DOHH2 (cell line): ENCODE measurements at regions not wholly inside any gene's neighbourhood (a gene's known extent, or its start where the extent isn't known, plus 50 kb on each side); places are given as distances from the start of the nearest gene placed in this dataset.

Source experiments
- H3F3A ChIP-seq: fragments of 200-600 bp; sonication (generic), shearing (Covaris generic); 2 replicates; pipeline ENCODE4 v1.6.0; 2016; ENCODE audit warnings: antibody characterized with exemption, mild to moderate bottlenecking; ENCODE audit not compliant: control insufficient read depth, insufficient read depth
- H3K27ac ChIP-seq: fragments of 200-600 bp; sonication (generic); 2 replicates; pipeline ENCODE4 v1.5.1; 2014; ENCODE audit warnings: low read depth, mild to moderate bottlenecking, low read length, moderate library complexity
- H3K27me3 ChIP-seq: fragments of 200-600 bp; sonication (generic); 2 replicates; pipeline ENCODE4 v1.6.1; 2014; ENCODE audit warnings: mild to moderate bottlenecking, low read length, mixed read lengths; ENCODE audit not compliant: control insufficient read depth
- H3K36me3 ChIP-seq: fragments of 200-600 bp; sonication (generic); 2 replicates; pipeline ENCODE4 v1.6.1; 2014; ENCODE audit warnings: mild to moderate bottlenecking, low read length, moderate library complexity, mixed read lengths; ENCODE audit not compliant: control insufficient read depth
- H3K4me1 ChIP-seq: fragments of 200-600 bp; sonication (generic); 2 replicates; pipeline ENCODE4 v1.6.1; 2014; ENCODE audit warnings: mild to moderate bottlenecking, low read length, mixed read lengths; ENCODE audit not compliant: control insufficient read depth
- H3K4me2 ChIP-seq: fragments of 200-600 bp; sonication (generic); 2 replicates; pipeline ENCODE4 v1.6.0; 2014; ENCODE audit warnings: mild to moderate bottlenecking, low read length, moderate library complexity
- H3K4me3 ChIP-seq: fragments of 200-600 bp; sonication (generic); 2 replicates; pipeline ENCODE4 v1.5.1; 2014; ENCODE audit warnings: mild to moderate bottlenecking, low read length, mixed read lengths
- H3K79me2 ChIP-seq: fragments of 200-600 bp; sonication (generic); 2 replicates; pipeline ENCODE4 v1.6.1; 2014; ENCODE audit warnings: mild to moderate bottlenecking, low read length, mixed read lengths; ENCODE audit not compliant: control insufficient read depth
- H3K9me2 ChIP-seq: fragments of 200-600 bp; sonication (generic); replicated peaks from 2 replicates; pipeline ENCODE4 v1.6.1; 2014; ENCODE audit warnings: mild to moderate bottlenecking, low read length, mixed read lengths; ENCODE audit not compliant: control insufficient read depth
- H3K9me3 ChIP-seq: fragments of 200-600 bp; sonication (generic); 2 replicates; pipeline ENCODE4 v1.6.1; 2014; ENCODE audit warnings: antibody characterized with exemption, low read length, mixed read lengths; ENCODE audit not compliant: control insufficient read depth, insufficient read depth
- H4K20me1 ChIP-seq: fragments of 200-600 bp; sonication (generic); 2 replicates; pipeline ENCODE4 v1.6.0; 2014; ENCODE audit warnings: low read depth, mild to moderate bottlenecking, antibody characterized with exemption, low read length, moderate library complexity; ENCODE audit not compliant: control insufficient read depth, insufficient read depth
- EZH2phosphoT487 ChIP-seq: fragments of 200-600 bp; sonication (generic); IDR thresholded peaks from 2 replicates; pipeline ENCODE4 v1.6.1; 2017; ENCODE audit warnings: borderline replicate concordance, mild to moderate bottlenecking, antibody characterized with exemption, low read length, moderate library complexity, mixed read lengths
- TF ChIP-seq, protein P1 (sequence below): fragments of 200-600 bp; sonication (generic); IDR thresholded peaks from one replicate; pipeline ENCODE4 v1.5.1; 2014; ENCODE audit warnings: antibody characterized with exemption, mild to moderate bottlenecking, low read depth, low read length; ENCODE audit not compliant: poor library complexity, severe bottlenecking

DNA sequence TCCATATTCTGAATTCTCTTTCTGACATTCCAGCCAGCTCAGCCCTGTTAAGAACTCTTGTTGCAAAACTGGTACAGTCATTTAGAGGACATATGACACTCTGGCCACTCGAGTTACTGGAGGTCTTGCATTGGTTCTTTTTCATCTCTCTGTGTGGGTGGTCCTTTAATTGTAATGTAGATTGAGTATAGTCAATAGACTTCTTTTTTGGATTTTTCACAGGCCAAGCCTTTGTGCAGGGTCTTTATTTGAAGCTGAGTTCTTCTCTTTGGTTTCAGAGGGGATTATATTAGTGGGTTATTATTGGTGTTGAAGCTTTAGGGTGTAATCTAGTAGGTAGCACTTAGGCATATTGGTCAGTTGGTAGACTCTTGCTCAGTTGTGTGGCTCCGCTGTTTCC lies 118.0 kb upstream of the GIMD1 start:
- H4K20me1 ChIP-seq = no peaks in the 10 kb centered on the region
- no peaks in the 10 kb centered on the region for H3K9me3 ChIP-seq
- H3F3A ChIP-seq = no peaks in the 10 kb centered on the region
- no peak for TF ChIP-seq EZH2phosphoT487
- TF ChIP-seq, protein P1, sequence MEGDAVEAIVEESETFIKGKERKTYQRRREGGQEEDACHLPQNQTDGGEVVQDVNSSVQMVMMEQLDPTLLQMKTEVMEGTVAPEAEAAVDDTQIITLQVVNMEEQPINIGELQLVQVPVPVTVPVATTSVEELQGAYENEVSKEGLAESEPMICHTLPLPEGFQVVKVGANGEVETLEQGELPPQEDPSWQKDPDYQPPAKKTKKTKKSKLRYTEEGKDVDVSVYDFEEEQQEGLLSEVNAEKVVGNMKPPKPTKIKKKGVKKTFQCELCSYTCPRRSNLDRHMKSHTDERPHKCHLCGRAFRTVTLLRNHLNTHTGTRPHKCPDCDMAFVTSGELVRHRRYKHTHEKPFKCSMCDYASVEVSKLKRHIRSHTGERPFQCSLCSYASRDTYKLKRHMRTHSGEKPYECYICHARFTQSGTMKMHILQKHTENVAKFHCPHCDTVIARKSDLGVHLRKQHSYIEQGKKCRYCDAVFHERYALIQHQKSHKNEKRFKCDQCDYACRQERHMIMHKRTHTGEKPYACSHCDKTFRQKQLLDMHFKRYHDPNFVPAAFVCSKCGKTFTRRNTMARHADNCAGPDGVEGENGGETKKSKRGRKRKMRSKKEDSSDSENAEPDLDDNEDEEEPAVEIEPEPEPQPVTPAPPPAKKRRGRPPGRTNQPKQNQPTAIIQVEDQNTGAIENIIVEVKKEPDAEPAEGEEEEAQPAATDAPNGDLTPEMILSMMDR = no peak
- no peaks in the 10 kb centered on the region for H3K4me1 ChIP-seq
- H3K4me3 ChIP-seq = no peak overlapping the region
- H3K4me2 ChIP-seq = no peak overlapping the region
- no peaks in the 10 kb centered on the region for H3K79me2 ChIP-seq
- no peaks in the 10 kb centered on the region for H3K27me3 ChIP-seq
- no peak overlapping the region for H3K27ac ChIP-seq
- no peaks in the 10 kb centered on the region for H3K36me3 ChIP-seq
- H3K9me2 ChIP-seq = no peaks in the 10 kb centered on the region

DNA sequence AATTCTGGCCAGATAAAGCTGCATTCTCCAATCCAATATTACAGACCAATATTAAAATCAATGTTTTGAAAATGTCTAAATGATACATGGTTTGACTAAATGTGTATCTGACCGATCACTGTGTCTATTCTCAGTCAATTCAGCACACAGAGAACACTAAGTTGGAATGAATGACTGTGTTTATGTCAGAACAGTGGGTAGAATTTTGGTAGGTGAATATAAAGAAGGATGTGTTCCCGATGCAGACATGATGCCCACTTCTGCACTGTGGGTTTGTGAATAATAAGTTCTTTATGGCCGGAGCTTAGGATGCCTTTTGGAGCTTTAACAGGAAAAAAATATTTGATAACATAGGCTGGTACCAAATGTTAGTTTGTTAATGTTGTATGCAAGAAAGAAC lies 113.2 kb upstream of the GIMD1 start:
- Histone ChIP-seq H3K9me2 (no peaks in the 10 kb centered on the region), H3K36me3 (no peaks in the 10 kb centered on the region), H3K27me3 (no peaks in the 10 kb centered on the region), H3K4me1 (no peaks in the 10 kb centered on the region), H4K20me1 (no peaks in the 10 kb centered on the region), H3K4me3 (no peak overlapping the region), H3K9me3 (no peaks in the 10 kb centered on the region), H3F3A (no peaks in the 10 kb centered on the region), H3K4me2 (no peak overlapping the region), H3K79me2 (no peaks in the 10 kb centered on the region), H3K27ac (no peak overlapping the region)
- TF ChIP-seq EZH2phosphoT487 = no peak
- TF ChIP-seq, protein P1 = no peak

DNA sequence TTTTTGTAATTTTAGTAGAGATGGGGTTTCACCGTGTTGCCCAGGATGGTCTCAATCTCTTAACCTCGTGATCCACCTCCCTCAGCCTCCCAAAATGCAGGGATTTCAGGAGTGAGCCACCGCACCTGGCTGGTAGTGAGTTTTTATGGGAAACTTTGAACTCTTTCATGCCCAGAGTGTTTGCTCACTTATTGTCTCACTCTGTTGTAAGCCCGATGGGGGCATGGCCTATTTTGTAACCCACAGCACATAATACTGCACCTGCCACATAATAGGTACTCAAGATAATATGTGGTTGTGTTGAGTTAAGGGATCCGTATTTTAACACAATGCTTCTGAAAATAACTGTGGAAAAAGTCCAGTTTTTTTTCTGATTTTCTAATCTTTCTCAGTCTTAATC lies 109.6 kb upstream of the GIMD1 start:
- Histone ChIP-seq H3K4me3 (no peak overlapping the region), H3K4me2 (no peak overlapping the region), H3K9me3 (no peaks in the 10 kb centered on the region), H3K27ac (no peak overlapping the region), H3K27me3 (no peaks in the 10 kb centered on the region), H3K4me1 (no peaks in the 10 kb centered on the region), H4K20me1 (no peaks in the 10 kb centered on the region), H3K9me2 (no peaks in the 10 kb centered on the region), H3F3A (no peaks in the 10 kb centered on the region), H3K79me2 (no peaks in the 10 kb centered on the region), H3K36me3 (no peaks in the 10 kb centered on the region)
- TF ChIP-seq EZH2phosphoT487 = no peak
- TF ChIP-seq, protein P1 = no peak

DNA sequence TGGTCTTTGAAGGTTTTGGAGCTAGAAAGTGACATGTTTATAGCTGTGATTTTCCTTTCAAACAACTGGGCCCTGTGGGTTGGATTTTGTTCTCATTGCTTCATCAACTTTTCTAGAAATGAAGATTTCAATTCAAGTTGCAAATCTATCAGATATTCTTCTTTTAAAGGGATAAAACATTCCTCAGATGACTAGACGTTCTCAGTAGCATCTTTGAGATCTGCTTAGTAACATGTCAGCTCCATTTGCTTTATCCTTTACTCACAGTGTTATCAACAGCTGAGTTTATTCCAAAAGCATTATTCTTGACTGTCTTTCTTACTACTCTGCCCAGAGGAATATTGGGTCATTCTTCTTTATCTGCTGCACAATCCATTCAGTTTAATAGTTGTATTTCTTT lies 108.2 kb upstream of the GIMD1 start:
- Histone ChIP-seq H4K20me1 (no peaks in the 10 kb centered on the region), H3K79me2 (no peaks in the 10 kb centered on the region), H3K36me3 (no peaks in the 10 kb centered on the region), H3K9me2 (no peaks in the 10 kb centered on the region), H3F3A (no peaks in the 10 kb centered on the region), H3K27me3 (no peaks in the 10 kb centered on the region), H3K4me2 (no peak overlapping the region), H3K4me3 (no peak overlapping the region), H3K27ac (no peak overlapping the region), H3K9me3 (no peaks in the 10 kb centered on the region), H3K4me1 (no peaks in the 10 kb centered on the region)
- TF ChIP-seq, protein P1 = no peak
- no peak for TF ChIP-seq EZH2phosphoT487
